ENCODE measurements at regions not wholly inside any gene's neighbourhood (a gene's known extent, or its start where the extent isn't known, plus 50 kb on each side); places are given as distances from the start of the nearest gene placed in this dataset.

GRCh38 chr16:54418903-54419302 lies 132.3 kb upstream of the IRX3 start:
- TF ChIP-seq EZH2 (IDR thresholded peaks at IDR 0.05; ENCODE audit: borderline replicate concordance, low read length) (no peak), CTCF (conservative IDR thresholded peaks at IDR 0.05 in 1 of 2, IDR thresholded peaks at IDR 0.05 in 1 of 2; ENCODE audit: extremely low read depth in 1 of 2, insufficient read depth in 1 of 2, low read depth in 1 of 2, low read length in 2 of 2) (no peak)
